GM18861 (cell line): ENCODE measurements at regions not wholly inside any gene's neighbourhood (a gene's known extent, or its start where the extent isn't known, plus 50 kb on each side); places are given as distances from the start of the nearest gene placed in this dataset.
"Not testable (repeated sequence)": the region's sequence is repeated elsewhere in the genome, so short reads cannot be mapped to it uniquely, and the experiment has no call there.

Experiments used
- ATAC-seq: cut with Tn5 transposase; IDR thresholded peaks from one replicate; pipeline ENCODE4 v1.9.1; 2021; ENCODE audit not compliant: unreplicated experiment

DNA sequence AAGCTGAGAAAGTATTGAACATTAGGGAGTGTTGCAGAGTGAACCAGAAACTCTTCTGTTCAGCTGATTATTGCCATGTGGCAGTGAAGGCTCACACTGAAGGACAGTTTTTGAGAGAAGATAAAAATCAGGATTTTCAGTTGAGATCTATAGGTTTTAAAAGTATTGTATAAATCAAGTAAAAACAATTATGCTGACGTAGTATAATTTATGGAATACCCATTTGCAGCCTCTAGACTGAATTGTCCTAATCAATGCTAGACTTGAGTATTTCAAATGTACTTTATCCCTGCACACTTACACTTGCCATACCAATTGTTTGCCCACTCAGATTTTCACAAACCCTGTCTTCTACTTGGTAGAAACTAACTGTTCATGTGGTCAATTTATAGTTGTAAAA, 245.8 kb downstream of the FRK start:
- no peak for ATAC-seq

DNA sequence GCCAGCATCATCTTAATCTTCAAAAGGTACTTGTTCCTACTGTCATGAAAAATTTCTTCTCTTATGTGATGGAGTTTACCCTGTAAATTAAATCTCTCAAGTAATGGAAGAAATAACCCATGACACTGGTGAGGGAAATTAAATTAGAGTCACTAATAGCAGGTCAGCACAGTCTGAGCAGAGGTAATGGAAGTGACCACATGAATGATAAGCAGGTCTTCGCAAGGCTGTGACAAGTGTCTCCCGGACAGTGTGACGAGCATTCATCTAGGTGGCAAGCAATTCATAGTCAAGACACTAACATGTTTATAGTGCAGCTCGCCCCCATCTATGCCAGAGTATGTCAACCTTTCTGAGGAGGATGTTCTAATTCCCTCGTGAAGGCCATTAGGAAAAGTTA, 249.2 kb downstream of the FRK start:
- ATAC-seq, result no peak

DNA sequence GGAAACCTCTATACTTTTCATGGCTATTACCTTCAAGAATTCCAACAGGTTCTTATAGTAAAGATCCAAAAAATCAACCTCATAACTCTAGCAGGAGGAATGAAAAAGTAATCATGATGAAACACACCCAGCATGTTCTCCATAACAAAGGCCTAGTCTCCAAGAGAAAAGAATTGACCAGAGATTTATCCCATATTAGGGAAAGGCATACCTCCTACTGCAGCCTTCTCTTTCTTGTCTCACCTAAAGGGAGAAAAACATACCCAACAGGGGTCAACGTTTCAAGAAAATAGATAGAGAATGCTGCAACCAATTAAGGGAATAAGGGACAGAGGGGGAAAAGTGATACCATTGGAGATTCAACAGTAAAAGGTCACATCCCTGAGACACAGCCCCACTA, 262.5 kb downstream of the FRK start:
- ATAC-seq, result no peak

DNA sequence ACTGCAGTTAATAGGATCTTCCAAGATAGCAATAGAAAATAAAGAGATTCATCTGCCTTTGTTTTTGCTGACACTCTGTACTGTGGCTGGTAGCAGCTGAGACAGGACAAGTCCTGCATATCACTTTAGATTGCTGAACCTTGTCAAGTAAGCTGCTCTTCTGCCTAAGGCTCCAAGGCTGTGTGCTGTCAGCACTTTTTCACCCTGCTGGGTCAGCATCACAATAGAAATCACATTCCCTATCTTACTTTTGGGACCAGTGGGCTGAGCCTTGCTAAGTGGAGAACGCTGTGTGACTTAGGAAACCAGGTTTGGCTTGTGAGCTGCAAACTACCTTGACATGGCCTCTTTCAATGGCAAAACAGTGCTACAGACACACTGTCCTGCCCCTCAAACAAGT, 263.9 kb downstream of the FRK start:
- no peak for ATAC-seq

DNA sequence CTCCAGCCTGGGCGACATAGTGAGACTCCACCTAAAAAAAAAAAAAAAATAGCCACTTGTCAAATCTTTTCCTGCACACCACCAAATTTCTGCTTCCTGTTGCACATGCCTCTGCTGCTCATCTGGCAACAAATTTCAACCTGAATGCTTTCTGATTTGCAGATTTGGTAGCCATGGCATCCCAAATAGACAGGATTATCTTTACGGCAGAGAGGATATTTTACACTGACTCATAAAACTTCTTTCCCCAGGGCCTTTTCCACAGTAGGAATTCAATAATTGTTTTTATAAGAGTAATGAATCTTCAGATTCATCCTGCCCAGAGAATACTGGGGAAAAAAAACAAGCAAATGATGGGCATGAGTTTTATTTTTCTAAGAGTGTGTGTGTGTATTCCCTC, 264.6 kb downstream of the FRK start:
- no peak for ATAC-seq

DNA sequence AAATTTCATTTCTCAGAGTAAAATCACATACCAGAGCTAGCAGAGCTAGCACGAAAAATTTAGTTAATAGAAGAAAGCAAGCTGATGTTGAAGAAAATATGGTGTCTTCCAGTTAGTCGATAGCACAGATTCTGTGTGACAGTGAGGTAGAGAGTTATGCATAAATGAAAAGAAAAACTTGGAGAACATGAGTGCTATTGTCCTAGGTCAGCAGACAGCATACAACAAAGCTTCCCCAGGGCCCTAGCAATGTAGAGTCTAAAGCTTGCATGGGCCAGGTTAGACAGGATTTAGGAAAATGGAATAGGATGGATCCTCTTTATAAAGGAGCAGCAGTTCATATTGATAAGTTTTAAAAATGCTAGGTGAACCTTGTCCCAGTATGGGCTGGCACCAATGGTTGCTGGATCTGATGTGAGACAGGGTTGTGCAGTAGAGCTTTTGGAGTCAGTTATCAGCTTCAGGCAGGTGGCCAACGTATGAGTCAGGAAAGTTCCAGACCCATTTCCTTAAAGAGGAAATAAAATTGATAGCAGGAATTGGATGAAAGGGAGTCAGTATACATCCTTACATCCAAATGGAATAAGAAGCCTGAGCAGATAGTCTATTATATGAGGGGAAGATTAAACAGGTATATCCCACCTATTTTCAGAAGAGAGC, 277.2 kb downstream of the FRK start:
- no peak for ATAC-seq

DNA sequence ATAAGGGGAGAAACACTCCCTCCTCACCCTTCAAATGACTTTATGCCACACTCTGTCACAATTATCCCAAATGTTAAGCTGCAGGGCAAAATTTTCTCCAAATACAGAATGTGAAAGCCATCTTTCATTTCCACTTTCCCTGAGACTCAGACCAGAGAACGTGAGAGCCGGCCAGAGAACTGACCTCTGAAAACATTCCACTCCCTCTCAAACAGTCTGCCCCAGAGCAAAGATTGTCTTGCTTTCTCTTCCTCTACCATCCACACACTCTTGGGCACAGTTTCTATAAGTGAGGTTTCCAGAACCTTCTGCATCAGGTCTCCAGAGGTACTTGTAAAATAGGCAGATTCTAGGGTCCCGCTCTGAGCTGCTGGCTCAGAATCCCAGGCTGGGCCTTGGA, 278.1 kb downstream of the FRK start:
- no peak for ATAC-seq

DNA sequence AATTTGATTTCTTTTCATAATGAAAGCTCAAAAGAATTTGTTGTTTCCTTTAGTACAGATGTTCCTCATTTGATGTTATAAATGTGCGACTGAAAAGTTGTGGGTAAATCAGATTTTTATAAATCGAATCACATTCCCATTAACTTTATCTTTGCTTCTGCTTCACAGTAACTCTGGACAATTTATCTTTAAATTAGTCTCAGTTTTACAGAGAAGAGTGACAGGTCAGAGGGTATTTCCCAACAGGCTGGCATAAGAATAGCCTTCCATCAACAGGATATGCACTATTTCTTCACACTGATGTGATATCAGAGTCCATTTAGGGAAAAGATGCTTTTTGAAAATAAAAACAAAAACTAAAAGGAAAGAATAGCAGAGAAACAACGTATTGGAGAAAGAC, 286.9 kb downstream of the FRK start:
- no peak for ATAC-seq

DNA sequence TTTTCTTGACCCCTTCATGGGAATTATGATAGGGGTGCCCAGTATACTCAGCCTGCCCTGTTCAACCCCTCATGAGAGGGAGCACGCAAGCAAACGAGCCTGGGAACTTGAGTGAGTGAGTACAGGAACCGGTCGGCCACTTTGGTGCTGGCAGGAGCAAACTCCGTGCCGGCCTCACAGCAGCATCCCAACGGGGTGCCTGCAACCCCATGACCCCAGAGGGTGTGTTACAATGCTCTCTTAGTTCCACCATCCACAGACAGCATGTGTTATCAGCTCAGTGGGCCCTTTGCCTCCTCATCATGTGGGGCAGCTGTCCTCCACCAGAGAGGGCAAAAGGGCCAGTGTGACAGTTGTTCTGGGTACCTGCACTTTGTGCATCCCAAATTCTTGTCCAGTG, 289.8 kb downstream of the FRK start:
- no peak for ATAC-seq

DNA sequence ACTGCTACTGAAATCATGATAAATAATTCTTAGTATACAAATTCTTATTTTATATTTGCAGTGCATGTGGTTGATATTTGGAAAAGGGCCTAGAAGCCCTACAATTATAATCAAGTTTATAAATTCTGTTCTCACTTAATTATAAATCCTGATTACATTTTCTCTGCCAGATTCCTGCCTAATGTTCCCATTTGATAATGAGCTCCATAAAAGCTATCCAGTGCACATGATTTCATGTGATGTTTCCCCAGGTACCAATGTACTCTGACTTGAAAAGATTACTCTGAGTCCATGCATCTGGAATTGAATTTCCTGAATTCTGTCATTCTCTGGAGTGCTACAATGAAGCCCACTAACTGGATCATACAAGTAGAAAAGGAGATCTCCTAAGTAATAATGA, 292.2 kb downstream of the FRK start:
- no peak for ATAC-seq

DNA sequence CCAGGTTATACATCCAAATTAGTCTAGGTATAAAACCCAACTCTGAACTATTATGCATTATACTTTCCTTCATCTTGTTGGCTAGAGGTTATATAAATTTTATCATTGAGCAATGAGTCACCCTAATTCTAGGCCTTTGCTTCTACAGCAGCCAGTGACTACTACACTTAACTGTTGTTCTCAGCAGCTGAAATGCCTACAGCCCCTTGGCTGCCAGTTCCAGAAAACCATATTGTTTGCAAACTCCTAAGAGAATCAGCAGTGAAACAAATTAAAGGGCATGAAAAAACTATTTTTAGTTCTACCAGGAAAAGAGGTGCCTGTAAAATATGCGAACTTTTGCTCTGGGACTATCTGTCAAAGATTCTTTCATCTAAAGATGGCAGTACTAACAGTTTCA, 292.8 kb downstream of the FRK start:
- ATAC-seq, result no peak

DNA sequence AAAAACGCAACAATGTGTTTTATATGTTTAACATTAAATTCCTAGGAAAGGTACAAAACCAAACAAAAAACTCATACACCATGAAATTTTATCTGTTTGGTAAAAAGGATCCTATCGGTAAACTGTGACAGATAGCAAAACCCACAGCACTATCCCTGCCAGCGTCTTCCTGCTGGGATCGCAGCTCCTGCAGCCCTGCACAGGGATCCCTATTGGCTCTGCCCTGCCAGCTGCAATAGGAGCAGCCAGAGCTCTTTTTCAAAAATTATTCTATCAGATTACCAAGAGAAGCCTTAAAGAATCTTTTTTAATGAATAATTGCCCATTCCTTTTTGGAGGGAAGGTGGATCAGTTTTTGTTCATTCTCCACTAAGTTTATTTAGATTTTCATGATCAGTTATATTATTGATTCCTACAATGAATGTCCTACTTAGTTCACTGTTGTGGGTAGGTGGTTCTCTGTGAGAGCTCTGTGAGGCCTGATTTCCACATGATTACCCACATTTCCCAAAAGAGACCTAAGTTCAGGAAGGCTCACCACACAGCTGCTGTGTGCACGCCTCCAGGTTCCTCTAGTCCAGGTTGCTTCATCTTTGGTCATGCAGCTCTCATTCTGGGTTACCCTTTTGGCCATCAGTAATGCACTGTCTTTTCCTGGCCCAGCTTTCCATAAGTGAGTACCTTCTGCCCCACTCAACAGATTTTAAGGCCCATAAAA, 293.8 kb downstream of the FRK start:
- no peak for ATAC-seq

DNA sequence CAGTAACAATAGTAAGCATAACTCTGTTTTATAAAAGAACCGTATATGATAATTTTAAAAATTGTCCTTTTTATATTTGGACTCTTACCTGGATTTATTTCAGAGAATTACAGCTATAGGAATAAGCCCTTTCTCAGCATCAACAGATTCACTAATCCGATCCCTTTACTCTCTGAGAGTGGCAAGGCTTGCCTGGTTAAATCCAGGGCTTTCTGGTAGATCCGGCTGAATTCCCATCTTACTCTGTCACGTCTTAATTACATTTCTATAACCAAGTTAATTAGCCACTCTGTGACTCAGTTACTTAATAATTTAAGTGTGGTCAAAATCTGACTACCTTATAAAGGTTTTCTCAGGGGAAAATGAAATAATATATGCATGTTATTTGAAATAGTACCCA, 294.7 kb downstream of the FRK start:
- no peak for ATAC-seq

DNA sequence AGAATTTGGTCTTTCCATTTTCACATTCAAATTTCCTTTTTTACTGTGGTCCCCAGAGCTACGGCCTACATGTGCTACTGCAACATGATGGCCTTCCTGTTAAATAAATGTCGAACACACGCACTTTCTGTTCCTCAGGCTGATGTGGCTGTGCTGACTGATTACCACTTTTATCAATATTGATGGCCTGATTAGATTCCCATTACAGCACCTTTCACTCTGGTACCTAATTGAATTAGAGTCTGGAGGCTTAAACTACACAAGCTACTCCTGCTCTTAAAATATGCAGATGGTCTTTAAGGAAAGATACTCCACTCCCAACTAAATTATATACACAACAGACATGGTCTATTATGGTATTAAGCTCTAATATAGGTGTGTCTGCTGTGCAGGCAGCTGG, 301.6 kb downstream of the FRK start:
- ATAC-seq, result no peak

DNA sequence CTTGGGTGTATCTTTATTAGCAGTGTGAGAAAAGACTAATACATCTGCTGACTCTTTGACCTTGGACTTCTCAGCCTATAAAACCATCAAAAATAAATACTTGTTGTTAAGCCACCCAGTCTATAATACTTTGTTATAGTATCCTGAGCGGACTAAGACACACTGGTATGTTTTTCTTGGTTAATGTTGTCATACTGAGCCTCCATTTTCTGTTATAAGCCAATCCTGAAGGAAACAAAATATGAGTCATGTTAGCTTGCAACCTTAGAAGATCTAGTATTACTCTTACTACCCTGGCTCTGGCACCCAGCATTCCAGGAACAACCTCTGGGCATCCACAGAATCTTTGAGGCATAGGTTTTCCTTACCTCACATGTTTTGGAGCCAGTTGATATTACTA, 307.2 kb downstream of the FRK start:
- ATAC-seq, result no peak

DNA sequence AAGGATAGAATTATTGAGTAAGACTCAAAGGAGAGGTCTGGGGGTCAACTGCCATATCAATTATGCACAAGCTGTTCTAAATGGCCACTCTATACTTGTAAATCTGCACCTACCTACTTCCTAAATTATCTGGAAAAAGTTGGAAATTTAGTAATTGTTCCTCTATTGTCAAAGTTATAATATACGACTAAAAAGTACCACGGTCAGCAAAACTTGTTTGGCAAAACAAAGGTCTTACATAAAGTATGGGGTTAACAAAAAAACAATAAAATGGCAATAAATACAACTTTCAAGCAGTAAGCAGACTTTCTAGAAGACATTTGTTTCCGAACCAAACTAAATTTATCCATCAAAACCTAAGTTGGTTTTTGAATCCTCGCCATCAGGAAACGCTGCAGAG, 309.7 kb downstream of the FRK start:
- ATAC-seq, result no peak

DNA sequence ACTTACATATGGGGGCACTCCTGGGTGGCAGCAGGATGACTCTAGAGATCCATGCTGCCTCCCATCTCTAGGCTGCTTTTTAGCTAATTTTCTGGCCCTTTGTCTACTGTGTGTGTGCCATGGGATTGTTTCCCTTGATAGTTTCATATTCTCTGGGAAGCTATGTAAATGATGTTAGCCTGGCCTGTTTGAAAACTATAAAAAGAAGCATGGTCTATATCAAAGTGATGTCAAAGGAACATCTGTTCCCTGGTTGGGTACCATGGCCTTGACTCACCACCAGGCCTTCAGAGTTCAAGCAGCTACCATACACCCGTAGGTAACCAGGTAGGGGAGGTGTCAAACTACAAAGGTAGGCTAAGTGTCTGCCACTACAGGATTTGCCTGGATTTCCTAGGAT, 310.4 kb downstream of the FRK start:
- no peak for ATAC-seq

DNA sequence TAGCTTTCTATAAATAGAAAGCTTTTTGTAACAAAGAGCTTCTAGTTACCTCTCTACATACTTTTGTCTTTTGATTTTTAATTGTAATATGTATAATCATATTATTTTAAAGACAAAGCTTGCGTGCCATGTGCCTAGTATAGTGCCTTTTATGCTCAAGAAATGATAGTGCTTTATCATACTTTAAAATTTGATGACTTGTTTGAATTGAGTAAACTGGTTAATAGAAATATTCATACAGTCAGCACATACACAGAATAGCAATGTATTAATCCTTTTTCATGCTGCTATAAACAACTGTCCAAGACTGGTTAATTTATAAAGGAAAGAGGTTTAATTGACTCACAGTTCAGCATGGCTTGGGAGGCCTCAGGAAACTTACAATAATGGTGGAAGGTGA, 313.0 kb downstream of the FRK start:
- ATAC-seq, result no peak

DNA sequence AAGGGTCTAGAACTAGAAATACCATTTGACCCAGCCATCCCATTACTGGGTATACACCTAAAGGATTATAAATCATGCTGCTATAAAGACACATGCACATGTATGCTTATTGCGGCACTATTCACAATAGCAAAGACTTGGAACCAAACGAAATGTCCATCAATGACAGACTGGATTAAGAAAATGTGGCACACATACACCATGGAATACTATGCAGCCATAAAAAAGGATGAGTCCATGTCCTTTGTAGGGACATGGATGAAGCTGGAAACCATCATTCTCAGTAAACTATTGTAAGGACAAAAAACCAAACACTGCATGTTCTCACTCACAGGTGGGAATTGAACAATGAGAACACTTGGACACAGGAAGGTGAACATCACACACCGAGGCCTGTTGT, 314.1 kb downstream of the FRK start:
- ATAC-seq, result not testable (repeated sequence)

DNA sequence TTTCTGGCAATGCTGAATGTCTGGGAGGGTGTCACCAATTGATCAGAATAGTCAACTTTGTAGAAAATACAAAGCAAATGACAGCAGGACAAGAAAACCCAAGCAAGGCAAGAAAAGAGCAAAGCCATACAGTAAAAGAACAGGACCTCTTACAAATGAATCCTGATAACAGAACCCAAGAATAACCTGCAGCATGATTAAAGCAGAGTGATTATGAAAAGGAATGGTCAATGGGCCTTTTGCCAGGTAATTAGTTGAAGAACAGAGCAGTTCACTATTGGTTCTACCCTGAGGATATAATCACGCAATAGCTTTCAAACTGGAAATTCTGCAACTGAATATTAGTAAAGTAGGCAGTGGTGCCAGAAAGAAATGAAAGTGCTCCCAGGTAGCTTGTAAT, 319.8 kb downstream of the FRK start:
- no peak for ATAC-seq

DNA sequence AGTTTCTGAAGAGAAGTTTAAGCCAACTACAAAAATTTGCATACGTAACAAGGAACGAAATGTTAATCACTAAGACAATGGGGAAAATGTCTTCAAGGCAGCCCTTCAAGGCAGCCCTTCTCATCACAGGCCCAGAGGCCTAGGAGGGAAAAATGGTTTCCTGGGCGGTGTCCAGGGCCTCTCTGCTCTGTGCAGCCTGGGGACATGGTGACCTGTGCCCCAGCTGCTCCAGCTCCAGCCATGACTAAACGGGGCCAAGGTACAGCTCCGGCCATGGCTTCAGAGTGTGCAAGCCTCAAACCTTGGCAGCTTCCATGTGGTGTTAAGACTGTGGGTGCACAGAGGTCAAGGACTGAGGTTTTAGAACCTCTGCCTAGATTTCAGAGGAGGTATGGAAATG, 325.1 kb downstream of the FRK start:
- no peak for ATAC-seq

DNA sequence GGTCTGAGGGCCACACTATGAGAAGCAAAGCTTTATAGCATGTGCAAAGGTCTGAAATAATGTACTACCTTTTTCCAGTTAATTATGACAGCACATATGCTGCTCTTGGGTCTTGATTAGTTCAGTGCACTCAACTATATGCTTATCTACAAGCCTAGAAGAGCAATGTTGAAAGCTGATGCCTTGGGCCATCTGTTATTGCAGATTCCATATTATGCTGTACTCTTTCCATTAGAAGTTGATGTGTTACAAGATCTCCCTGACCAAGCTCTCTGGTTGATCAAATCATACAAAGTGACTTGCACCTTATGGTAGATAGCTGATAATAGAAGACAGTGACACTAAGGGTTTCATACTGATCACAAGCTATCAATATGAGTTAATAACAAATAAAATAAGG, 327.3 kb downstream of the FRK start:
- ATAC-seq, result no peak

DNA sequence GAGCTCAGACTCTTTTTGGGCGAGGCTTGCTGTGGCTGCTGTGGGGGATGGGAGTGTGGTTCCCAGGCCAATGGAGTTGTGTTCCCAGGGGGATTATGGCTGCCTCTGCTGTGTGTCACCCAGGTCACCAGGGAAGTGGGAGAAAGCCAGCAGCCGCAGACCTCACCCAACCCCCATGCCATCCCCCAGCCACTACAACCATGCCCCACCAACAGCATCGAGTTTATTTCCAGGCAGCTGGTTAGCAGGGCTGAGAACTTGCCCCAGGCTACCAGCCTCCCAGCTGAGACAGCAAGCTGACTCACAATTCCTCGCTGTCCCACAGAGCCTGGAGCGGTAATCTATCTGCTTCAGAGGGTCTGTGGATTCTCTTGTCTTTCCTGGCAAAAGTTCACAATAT, 331.7 kb downstream of the FRK start:
- no peak for ATAC-seq
